ENCODE measurements at regions not wholly inside any gene's neighbourhood (a gene's known extent, or its start where the extent isn't known, plus 50 kb on each side); places are given as distances from the start of the nearest gene placed in this dataset.

- H2AFZ ChIP-seq (ENCODE audit: insufficient read depth, low read length, poor library complexity), result no peak overlapping the region
- DNase-seq, result peak; percentile 4 to 5
- no peak overlapping the region for H3K4me2 ChIP-seq (ENCODE audit: low read length)
- no peaks in the 10 kb centered on the region for H3K79me2 ChIP-seq (ENCODE audit: control insufficient read depth, insufficient read depth, low read length, poor library complexity)
- H4K8ac ChIP-seq (ENCODE audit: low read depth, low read length), result no peak overlapping the region
- H3K9ac ChIP-seq (ENCODE audit: low read length), result no peak overlapping the region
- H3K27ac ChIP-seq (ENCODE audit: low read depth, low read length), result no peak overlapping the region
- H3K18ac ChIP-seq (ENCODE audit: low read length), result no peak overlapping the region
- H2AK5ac ChIP-seq (ENCODE audit: low read length), result no peak overlapping the region
- H3K36me3 ChIP-seq (ENCODE audit: control insufficient read depth in 1 of 2, insufficient read depth in 2 of 2, low read length in 2 of 2), result no peaks in the 10 kb centered on the region
- no peak overlapping the region for H2BK12ac ChIP-seq (ENCODE audit: low read length)
- H3K27me3 ChIP-seq (ENCODE audit: insufficient read depth, low read length), result no peaks in the 10 kb centered on the region
- no peak overlapping the region for H3K4ac ChIP-seq (ENCODE audit: low read depth, low read length)
- H4K91ac ChIP-seq (ENCODE audit: low read depth, low read length), result no peak overlapping the region
- no peak overlapping the region for H4K12ac ChIP-seq (ENCODE audit: low read depth, low read length)
- H2BK5ac ChIP-seq (ENCODE audit: low read depth, low read length, poor library complexity), result no peak overlapping the region
- H3K23ac ChIP-seq (ENCODE audit: low read length), result no peak overlapping the region
- no peak overlapping the region for H3K4me3 ChIP-seq (ENCODE audit: low read depth, low read length)
- no peaks in the 10 kb centered on the region for H3K4me1 ChIP-seq (ENCODE audit: control insufficient read depth in 1 of 2, insufficient read depth in 2 of 2, low read length in 2 of 2)
- H3K79me1 ChIP-seq (ENCODE audit: low read length), result no peaks in the 10 kb centered on the region
- no CpG with 5 or more reads among the region's 2 CpGs for WGBS (ENCODE audit: extremely low coverage, insufficient coverage, insufficient read length)
- H3K9me3 ChIP-seq (ENCODE audit: insufficient read depth, low read depth, low read length), result no peaks in the 10 kb centered on the region
- H3K14ac ChIP-seq (ENCODE audit: low read length), result no peak overlapping the region
- no peak overlapping the region for H2BK120ac ChIP-seq (ENCODE audit: insufficient read depth, low read length, poor library complexity)
These were observed 517.4 kb downstream of the CCSER2 start for GRCh38 chr10:84845628-84846261.

GRCh38 chr10:84846658-84847316 lies 518.4 kb downstream of the CCSER2 start:
- Histone ChIP-seq H2AFZ (ENCODE audit: insufficient read depth, low read length, poor library complexity) (no peak overlapping the region), H3K18ac (ENCODE audit: low read length) (no peak overlapping the region), H2BK5ac (ENCODE audit: low read depth, low read length, poor library complexity) (no peak overlapping the region), H3K27ac (ENCODE audit: low read depth, low read length) (no peak overlapping the region), H3K14ac (ENCODE audit: low read length) (no peak overlapping the region), H3K36me3 (ENCODE audit: control insufficient read depth in 1 of 2, insufficient read depth in 2 of 2, low read length in 2 of 2) (no peaks in the 10 kb centered on the region), H3K27me3 (ENCODE audit: insufficient read depth, low read length) (no peaks in the 10 kb centered on the region), H3K4me2 (ENCODE audit: low read length) (no peak overlapping the region), H3K4ac (ENCODE audit: low read depth, low read length) (no peak overlapping the region), H4K91ac (ENCODE audit: low read depth, low read length) (no peak overlapping the region), H2AK5ac (ENCODE audit: low read length) (no peak overlapping the region), H3K79me2 (ENCODE audit: control insufficient read depth, insufficient read depth, low read length, poor library complexity) (no peaks in the 10 kb centered on the region), H4K8ac (ENCODE audit: low read depth, low read length) (no peak overlapping the region), H2BK12ac (ENCODE audit: low read length) (no peak overlapping the region), H3K4me1 (ENCODE audit: control insufficient read depth in 1 of 2, insufficient read depth in 2 of 2, low read length in 2 of 2) (no peaks in the 10 kb centered on the region), H3K9me3 (ENCODE audit: insufficient read depth, low read depth, low read length) (no peaks in the 10 kb centered on the region), H2BK120ac (ENCODE audit: insufficient read depth, low read length, poor library complexity) (no peak overlapping the region), H3K9ac (ENCODE audit: low read length) (no peak overlapping the region), H3K79me1 (ENCODE audit: low read length) (no peaks in the 10 kb centered on the region), H3K23ac (ENCODE audit: low read length) (no peak overlapping the region), H3K4me3 (ENCODE audit: low read depth, low read length) (no peak overlapping the region), H4K12ac (ENCODE audit: low read depth, low read length) (no peak overlapping the region)
- WGBS (ENCODE audit: extremely low coverage, insufficient coverage, insufficient read length), result no CpG with 5 or more reads among the region's 4 CpGs
- DNase-seq, result no peak

GRCh38 chr10:84848967-84849366 lies 520.6 kb downstream of the CCSER2 start:
- no peaks in the 10 kb centered on the region for H3K27me3 ChIP-seq (ENCODE audit: insufficient read depth, low read length)
- no peak overlapping the region for H2BK5ac ChIP-seq (ENCODE audit: low read depth, low read length, poor library complexity)
- no CpG with 5 or more reads among the region's 2 CpGs for WGBS (ENCODE audit: extremely low coverage, insufficient coverage, insufficient read length)
- H2AK5ac ChIP-seq (ENCODE audit: low read length), result no peak overlapping the region
- no peak overlapping the region for H3K4me2 ChIP-seq (ENCODE audit: low read length)
- no peak overlapping the region for H3K18ac ChIP-seq (ENCODE audit: low read length)
- H3K14ac ChIP-seq (ENCODE audit: low read length), result no peak overlapping the region
- no peak overlapping the region for H4K8ac ChIP-seq (ENCODE audit: low read depth, low read length)
- H3K36me3 ChIP-seq (ENCODE audit: control insufficient read depth in 1 of 2, insufficient read depth in 2 of 2, low read length in 2 of 2), result no peaks in the 10 kb centered on the region
- no peaks in the 10 kb centered on the region for H3K4me1 ChIP-seq (ENCODE audit: control insufficient read depth in 1 of 2, insufficient read depth in 2 of 2, low read length in 2 of 2)
- no peaks in the 10 kb centered on the region for H3K9me3 ChIP-seq (ENCODE audit: insufficient read depth, low read depth, low read length)
- H2BK120ac ChIP-seq (ENCODE audit: insufficient read depth, low read length, poor library complexity), result no peak overlapping the region
- H4K12ac ChIP-seq (ENCODE audit: low read depth, low read length), result no peak overlapping the region
- H4K91ac ChIP-seq (ENCODE audit: low read depth, low read length), result no peak overlapping the region
- no peak overlapping the region for H3K4me3 ChIP-seq (ENCODE audit: low read depth, low read length)
- no peak overlapping the region for H3K4ac ChIP-seq (ENCODE audit: low read depth, low read length)
- no peaks in the 10 kb centered on the region for H3K79me2 ChIP-seq (ENCODE audit: control insufficient read depth, insufficient read depth, low read length, poor library complexity)
- no peak for DNase-seq
- H2AFZ ChIP-seq (ENCODE audit: insufficient read depth, low read length, poor library complexity), result no peak overlapping the region
- no peak overlapping the region for H3K27ac ChIP-seq (ENCODE audit: low read depth, low read length)
- H3K23ac ChIP-seq (ENCODE audit: low read length), result no peak overlapping the region
- no peak overlapping the region for H2BK12ac ChIP-seq (ENCODE audit: low read length)
- no peaks in the 10 kb centered on the region for H3K79me1 ChIP-seq (ENCODE audit: low read length)
- no peak overlapping the region for H3K9ac ChIP-seq (ENCODE audit: low read length)

- Histone ChIP-seq H3K4ac (ENCODE audit: low read depth, low read length) (no peak overlapping the region), H3K4me3 (ENCODE audit: low read depth, low read length) (no peak overlapping the region), H4K91ac (ENCODE audit: low read depth, low read length) (no peak overlapping the region), H3K9me3 (ENCODE audit: insufficient read depth, low read depth, low read length) (no peaks in the 10 kb centered on the region), H2AFZ (ENCODE audit: insufficient read depth, low read length, poor library complexity) (no peak overlapping the region), H3K4me2 (ENCODE audit: low read length) (no peak overlapping the region), H4K8ac (ENCODE audit: low read depth, low read length) (no peak overlapping the region), H2BK120ac (ENCODE audit: insufficient read depth, low read length, poor library complexity) (no peak overlapping the region), H3K9ac (ENCODE audit: low read length) (no peak overlapping the region), H2BK12ac (ENCODE audit: low read length) (no peak overlapping the region), H4K12ac (ENCODE audit: low read depth, low read length) (no peak overlapping the region), H3K27ac (ENCODE audit: low read depth, low read length) (no peak overlapping the region), H3K4me1 (ENCODE audit: control insufficient read depth in 1 of 2, insufficient read depth in 2 of 2, low read length in 2 of 2) (no peaks in the 10 kb centered on the region), H3K79me1 (ENCODE audit: low read length) (no peaks in the 10 kb centered on the region), H2BK5ac (ENCODE audit: low read depth, low read length, poor library complexity) (no peak overlapping the region), H3K23ac (ENCODE audit: low read length) (no peak overlapping the region), H3K36me3 (ENCODE audit: control insufficient read depth in 1 of 2, insufficient read depth in 2 of 2, low read length in 2 of 2) (no peaks in the 10 kb centered on the region), H3K27me3 (ENCODE audit: insufficient read depth, low read length) (no peaks in the 10 kb centered on the region), H3K18ac (ENCODE audit: low read length) (no peak overlapping the region), H3K14ac (ENCODE audit: low read length) (no peak overlapping the region), H3K79me2 (ENCODE audit: control insufficient read depth, insufficient read depth, low read length, poor library complexity) (no peaks in the 10 kb centered on the region), H2AK5ac (ENCODE audit: low read length) (no peak overlapping the region)
- DNase-seq, result peak in 1 of 2 donors; percentile 21
- no CpG with 5 or more reads among the region's 6 CpGs for WGBS (ENCODE audit: extremely low coverage, insufficient coverage, insufficient read length)
These were observed 522.4 kb downstream of the CCSER2 start for GRCh38 chr10:84850826-84851225.
